ENCODE measurements at regions not wholly inside any gene's neighbourhood (a gene's known extent, or its start where the extent isn't known, plus 50 kb on each side); places are given as distances from the start of the nearest gene placed in this dataset.

DNA sequence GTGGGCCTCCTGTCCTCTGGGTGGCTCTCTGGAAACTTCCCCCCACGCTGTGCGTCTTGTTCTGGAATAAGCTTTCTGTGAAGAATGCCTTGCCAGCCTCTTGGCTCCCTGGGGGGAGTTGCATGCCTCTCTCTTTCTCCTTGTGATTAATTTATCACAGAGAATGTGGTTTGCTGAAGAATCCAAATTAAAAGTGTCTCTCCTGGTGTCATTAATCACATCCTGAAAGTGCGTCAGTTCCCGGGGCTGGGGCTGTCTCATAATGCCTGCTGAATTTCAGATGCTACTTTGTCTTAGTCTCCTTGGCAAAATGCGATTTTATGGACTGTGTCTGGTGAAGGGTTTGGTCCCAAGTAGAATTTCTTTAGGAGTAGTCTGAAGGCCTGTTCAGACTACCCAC, 787.7 kb upstream of the TMEM132C start:
- no peak for DNase-seq (ENCODE audit: low spot score)
- no peak for TF ChIP-seq FOXP1 (CRISPR knock-in tag; IDR thresholded peaks at IDR 0.05; ENCODE audit: borderline replicate concordance)
- Mint-ChIP-seq H3K27ac (no peak overlapping the region), H3K27me3 (ENCODE audit: low read depth) (peaks cover 3% of the 10 kb centered on the region; the same call in 1 of the 2 replicates), H3K4me3 (no peak overlapping the region), H3K36me3 (peaks cover 19% of the 10 kb centered on the region), H3K4me1 (no peaks in the 10 kb centered on the region), H3K9me3 (peaks cover 62% of the 10 kb centered on the region)
- ChIA-PET POLR2A (no interaction called here), CTCF (no interaction called here)
- no peak for ATAC-seq

DNA sequence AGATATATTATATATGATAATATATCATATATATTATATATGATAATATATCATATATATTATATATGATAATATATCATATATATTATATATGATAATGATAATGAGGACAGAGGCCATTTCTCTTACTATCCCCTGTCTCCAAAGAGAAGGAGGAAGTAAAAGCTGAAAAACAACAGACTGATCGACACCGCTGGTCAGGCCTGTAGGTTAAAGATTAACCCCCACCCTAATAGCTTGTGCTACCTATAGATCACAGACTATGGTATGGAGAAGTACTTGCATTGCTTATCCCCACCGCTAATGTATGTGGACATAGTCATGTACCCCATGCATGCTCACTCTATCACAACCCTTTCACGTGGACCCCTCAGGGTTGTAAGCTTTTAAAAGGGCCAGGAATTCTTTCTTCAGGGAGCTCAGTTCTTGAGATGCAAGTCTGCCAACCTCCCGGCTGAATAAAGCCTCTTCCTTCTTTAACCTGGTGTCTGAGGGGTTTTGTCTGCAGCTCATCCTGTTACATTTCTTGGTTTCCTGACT, 786.1 kb upstream of the TMEM132C start:
- TF ChIP-seq, protein P1, sequence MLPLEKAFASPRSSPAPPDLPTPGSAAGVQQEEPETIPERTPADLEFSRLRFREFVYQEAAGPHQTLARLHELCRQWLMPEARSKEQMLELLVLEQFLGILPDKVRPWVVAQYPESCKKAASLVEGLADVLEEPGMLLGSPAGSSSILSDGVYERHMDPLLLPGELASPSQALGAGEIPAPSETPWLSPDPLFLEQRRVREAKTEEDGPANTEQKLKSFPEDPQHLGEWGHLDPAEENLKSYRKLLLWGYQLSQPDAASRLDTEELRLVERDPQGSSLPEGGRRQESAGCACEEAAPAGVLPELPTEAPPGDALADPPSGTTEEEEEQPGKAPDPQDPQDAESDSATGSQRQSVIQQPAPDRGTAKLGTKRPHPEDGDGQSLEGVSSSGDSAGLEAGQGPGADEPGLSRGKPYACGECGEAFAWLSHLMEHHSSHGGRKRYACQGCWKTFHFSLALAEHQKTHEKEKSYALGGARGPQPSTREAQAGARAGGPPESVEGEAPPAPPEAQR (CRISPR knock-in tag; IDR thresholded peaks at IDR 0.05), result no peak
- TF ChIP-seq, protein P2, sequence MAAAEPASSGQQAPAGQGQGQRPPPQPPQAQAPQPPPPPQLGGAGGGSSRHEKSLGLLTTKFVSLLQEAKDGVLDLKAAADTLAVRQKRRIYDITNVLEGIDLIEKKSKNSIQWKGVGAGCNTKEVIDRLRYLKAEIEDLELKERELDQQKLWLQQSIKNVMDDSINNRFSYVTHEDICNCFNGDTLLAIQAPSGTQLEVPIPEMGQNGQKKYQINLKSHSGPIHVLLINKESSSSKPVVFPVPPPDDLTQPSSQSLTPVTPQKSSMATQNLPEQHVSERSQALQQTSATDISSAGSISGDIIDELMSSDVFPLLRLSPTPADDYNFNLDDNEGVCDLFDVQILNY (CRISPR knock-in tag; IDR thresholded peaks at IDR 0.05), result no peak
- no peak for TF ChIP-seq SMAD3 (CRISPR knock-in tag; IDR thresholded peaks at IDR 0.05; ENCODE audit: borderline replicate concordance)
- TF ChIP-seq, protein P3, sequence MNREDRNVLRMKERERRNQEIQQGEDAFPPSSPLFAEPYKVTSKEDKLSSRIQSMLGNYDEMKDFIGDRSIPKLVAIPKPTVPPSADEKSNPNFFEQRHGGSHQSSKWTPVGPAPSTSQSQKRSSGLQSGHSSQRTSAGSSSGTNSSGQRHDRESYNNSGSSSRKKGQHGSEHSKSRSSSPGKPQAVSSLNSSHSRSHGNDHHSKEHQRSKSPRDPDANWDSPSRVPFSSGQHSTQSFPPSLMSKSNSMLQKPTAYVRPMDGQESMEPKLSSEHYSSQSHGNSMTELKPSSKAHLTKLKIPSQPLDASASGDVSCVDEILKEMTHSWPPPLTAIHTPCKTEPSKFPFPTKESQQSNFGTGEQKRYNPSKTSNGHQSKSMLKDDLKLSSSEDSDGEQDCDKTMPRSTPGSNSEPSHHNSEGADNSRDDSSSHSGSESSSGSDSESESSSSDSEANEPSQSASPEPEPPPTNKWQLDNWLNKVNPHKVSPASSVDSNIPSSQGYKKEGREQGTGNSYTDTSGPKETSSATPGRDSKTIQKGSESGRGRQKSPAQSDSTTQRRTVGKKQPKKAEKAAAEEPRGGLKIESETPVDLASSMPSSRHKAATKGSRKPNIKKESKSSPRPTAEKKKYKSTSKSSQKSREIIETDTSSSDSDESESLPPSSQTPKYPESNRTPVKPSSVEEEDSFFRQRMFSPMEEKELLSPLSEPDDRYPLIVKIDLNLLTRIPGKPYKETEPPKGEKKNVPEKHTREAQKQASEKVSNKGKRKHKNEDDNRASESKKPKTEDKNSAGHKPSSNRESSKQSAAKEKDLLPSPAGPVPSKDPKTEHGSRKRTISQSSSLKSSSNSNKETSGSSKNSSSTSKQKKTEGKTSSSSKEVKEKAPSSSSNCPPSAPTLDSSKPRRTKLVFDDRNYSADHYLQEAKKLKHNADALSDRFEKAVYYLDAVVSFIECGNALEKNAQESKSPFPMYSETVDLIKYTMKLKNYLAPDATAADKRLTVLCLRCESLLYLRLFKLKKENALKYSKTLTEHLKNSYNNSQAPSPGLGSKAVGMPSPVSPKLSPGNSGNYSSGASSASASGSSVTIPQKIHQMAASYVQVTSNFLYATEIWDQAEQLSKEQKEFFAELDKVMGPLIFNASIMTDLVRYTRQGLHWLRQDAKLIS (CRISPR knock-in tag; IDR thresholded peaks at IDR 0.05; ENCODE audit: borderline replicate concordance), result no peak
- TF ChIP-seq, protein P4, sequence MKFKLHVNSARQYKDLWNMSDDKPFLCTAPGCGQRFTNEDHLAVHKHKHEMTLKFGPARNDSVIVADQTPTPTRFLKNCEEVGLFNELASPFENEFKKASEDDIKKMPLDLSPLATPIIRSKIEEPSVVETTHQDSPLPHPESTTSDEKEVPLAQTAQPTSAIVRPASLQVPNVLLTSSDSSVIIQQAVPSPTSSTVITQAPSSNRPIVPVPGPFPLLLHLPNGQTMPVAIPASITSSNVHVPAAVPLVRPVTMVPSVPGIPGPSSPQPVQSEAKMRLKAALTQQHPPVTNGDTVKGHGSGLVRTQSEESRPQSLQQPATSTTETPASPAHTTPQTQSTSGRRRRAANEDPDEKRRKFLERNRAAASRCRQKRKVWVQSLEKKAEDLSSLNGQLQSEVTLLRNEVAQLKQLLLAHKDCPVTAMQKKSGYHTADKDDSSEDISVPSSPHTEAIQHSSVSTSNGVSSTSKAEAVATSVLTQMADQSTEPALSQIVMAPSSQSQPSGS (CRISPR knock-in tag; IDR thresholded peaks at IDR 0.05; ENCODE audit: borderline replicate concordance, low read depth), result no peak
- Mint-ChIP-seq H3K4me1 (no peaks in the 10 kb centered on the region), H3K9me3 (peaks cover 57% of the 10 kb centered on the region), H3K27me3 (ENCODE audit: low read depth) (no peaks in the 10 kb centered on the region), H3K27ac (no peak overlapping the region), H3K4me3 (no peak overlapping the region), H3K36me3 (peaks cover 15% of the 10 kb centered on the region)
- ATAC-seq, result no peak
- no peak for DNase-seq (ENCODE audit: low spot score)
- ChIA-PET POLR2A (no interaction called here), CTCF (no interaction called here)

DNA sequence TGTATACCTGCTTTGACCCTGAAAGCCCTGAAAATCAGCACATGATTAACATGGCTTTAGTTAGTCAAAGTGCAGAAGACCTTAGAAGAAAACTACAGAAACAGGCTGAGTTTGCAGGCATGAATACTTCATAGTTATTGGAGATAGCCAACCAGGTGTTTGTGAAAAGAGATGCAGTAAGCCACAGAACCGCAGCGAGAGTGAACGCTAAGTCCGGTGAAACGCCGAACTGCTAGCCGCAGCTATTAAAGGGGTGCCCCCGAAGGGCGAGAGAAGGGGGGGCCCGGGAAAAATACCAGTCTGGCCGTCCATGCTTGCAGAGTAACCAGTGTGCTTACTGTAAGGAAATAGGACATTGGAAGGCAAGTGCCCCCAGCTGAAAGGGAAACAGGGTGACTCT, 784.0 kb upstream of the TMEM132C start:
- Mint-ChIP-seq H3K4me1 (no peaks in the 10 kb centered on the region), H3K27ac (no peak overlapping the region), H3K9me3 (peaks cover 63% of the 10 kb centered on the region), H3K36me3 (peaks cover 17% of the 10 kb centered on the region), H3K4me3 (no peak overlapping the region), H3K27me3 (ENCODE audit: low read depth) (no peaks in the 10 kb centered on the region)
- DNase-seq (ENCODE audit: low spot score), result no peak
- no peak for ATAC-seq
- CTCF ChIA-PET, result no interaction called here
- no peak for TF ChIP-seq NR2C2 (CRISPR knock-in tag; IDR thresholded peaks at IDR 0.05)
- no peak for TF ChIP-seq FOXP1 (CRISPR knock-in tag; IDR thresholded peaks at IDR 0.05; ENCODE audit: borderline replicate concordance)
- TF ChIP-seq, protein P5, sequence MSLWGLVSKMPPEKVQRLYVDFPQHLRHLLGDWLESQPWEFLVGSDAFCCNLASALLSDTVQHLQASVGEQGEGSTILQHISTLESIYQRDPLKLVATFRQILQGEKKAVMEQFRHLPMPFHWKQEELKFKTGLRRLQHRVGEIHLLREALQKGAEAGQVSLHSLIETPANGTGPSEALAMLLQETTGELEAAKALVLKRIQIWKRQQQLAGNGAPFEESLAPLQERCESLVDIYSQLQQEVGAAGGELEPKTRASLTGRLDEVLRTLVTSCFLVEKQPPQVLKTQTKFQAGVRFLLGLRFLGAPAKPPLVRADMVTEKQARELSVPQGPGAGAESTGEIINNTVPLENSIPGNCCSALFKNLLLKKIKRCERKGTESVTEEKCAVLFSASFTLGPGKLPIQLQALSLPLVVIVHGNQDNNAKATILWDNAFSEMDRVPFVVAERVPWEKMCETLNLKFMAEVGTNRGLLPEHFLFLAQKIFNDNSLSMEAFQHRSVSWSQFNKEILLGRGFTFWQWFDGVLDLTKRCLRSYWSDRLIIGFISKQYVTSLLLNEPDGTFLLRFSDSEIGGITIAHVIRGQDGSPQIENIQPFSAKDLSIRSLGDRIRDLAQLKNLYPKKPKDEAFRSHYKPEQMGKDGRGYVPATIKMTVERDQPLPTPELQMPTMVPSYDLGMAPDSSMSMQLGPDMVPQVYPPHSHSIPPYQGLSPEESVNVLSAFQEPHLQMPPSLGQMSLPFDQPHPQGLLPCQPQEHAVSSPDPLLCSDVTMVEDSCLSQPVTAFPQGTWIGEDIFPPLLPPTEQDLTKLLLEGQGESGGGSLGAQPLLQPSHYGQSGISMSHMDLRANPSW (CRISPR knock-in tag; conservative IDR thresholded peaks at IDR 0.05; ENCODE audit: low read depth), result no peak
- no peak for TF ChIP-seq RELA (CRISPR knock-in tag; IDR thresholded peaks at IDR 0.05; ENCODE audit: borderline replicate concordance)
- TF ChIP-seq, protein P6, sequence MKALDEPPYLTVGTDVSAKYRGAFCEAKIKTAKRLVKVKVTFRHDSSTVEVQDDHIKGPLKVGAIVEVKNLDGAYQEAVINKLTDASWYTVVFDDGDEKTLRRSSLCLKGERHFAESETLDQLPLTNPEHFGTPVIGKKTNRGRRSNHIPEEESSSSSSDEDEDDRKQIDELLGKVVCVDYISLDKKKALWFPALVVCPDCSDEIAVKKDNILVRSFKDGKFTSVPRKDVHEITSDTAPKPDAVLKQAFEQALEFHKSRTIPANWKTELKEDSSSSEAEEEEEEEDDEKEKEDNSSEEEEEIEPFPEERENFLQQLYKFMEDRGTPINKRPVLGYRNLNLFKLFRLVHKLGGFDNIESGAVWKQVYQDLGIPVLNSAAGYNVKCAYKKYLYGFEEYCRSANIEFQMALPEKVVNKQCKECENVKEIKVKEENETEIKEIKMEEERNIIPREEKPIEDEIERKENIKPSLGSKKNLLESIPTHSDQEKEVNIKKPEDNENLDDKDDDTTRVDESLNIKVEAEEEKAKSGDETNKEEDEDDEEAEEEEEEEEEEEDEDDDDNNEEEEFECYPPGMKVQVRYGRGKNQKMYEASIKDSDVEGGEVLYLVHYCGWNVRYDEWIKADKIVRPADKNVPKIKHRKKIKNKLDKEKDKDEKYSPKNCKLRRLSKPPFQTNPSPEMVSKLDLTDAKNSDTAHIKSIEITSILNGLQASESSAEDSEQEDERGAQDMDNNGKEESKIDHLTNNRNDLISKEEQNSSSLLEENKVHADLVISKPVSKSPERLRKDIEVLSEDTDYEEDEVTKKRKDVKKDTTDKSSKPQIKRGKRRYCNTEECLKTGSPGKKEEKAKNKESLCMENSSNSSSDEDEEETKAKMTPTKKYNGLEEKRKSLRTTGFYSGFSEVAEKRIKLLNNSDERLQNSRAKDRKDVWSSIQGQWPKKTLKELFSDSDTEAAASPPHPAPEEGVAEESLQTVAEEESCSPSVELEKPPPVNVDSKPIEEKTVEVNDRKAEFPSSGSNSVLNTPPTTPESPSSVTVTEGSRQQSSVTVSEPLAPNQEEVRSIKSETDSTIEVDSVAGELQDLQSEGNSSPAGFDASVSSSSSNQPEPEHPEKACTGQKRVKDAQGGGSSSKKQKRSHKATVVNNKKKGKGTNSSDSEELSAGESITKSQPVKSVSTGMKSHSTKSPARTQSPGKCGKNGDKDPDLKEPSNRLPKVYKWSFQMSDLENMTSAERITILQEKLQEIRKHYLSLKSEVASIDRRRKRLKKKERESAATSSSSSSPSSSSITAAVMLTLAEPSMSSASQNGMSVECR (CRISPR knock-in tag; IDR thresholded peaks at IDR 0.05; ENCODE audit: borderline replicate concordance), result no peak
- POLR2A ChIA-PET, result no interaction called here
